ENCODE measurements at regions not wholly inside any gene's neighbourhood (a gene's known extent, or its start where the extent isn't known, plus 50 kb on each side); places are given as distances from the start of the nearest gene placed in this dataset.

DNA sequence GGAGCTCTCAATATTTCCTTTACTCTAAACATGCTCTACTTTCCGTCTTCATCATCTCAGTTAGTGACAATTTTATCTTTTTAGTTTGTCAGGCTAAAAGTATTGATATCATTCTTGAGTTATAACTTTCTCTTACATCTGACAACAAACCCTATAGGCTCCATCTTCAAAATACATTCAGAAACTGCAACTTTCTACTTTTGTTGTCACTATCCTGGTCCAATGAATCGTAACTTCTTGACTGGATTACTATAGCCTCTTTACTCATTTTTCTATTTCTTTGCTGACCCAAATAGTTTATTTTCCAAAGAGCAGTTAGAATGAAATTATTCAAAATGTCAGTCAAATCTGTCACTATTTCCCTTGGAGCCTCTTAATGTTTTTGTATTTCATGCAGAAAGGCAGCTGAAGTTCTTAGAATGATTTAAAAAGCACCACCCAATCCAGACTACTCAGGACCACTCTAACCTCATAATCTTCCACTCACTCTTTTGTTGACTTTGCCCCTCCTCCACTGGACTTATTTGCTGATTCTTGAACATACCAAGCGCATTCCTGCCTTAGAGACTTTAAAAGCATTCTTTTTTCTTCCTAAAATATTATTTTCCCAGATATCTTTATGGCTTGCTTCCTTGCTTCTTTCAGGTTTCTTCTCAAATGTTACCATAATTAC lies 119.9 kb upstream of the CBLB start:
- Histone ChIP-seq H3K4me3 (no peak overlapping the region), H3K27ac (no peak overlapping the region), H3K36me3 (no peaks in the 10 kb centered on the region), H3K27me3 (no peaks in the 10 kb centered on the region), H3K9me3 (no peaks in the 10 kb centered on the region), H3K4me1 (no peaks in the 10 kb centered on the region)
- TF ChIP-seq, protein P1, sequence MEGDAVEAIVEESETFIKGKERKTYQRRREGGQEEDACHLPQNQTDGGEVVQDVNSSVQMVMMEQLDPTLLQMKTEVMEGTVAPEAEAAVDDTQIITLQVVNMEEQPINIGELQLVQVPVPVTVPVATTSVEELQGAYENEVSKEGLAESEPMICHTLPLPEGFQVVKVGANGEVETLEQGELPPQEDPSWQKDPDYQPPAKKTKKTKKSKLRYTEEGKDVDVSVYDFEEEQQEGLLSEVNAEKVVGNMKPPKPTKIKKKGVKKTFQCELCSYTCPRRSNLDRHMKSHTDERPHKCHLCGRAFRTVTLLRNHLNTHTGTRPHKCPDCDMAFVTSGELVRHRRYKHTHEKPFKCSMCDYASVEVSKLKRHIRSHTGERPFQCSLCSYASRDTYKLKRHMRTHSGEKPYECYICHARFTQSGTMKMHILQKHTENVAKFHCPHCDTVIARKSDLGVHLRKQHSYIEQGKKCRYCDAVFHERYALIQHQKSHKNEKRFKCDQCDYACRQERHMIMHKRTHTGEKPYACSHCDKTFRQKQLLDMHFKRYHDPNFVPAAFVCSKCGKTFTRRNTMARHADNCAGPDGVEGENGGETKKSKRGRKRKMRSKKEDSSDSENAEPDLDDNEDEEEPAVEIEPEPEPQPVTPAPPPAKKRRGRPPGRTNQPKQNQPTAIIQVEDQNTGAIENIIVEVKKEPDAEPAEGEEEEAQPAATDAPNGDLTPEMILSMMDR (IDR thresholded peaks at IDR 0.05 in 4 of 5, conservative IDR thresholded peaks at IDR 0.05 in 1 of 5) = no peak
- no peak for TF ChIP-seq POLR2A (IDR thresholded peaks at IDR 0.05)
- ATAC-seq (no peak), DNase-seq (no peak)
- in situ Hi-C loops (cut with MboI; ENCODE audit: low sequenced_read_pairs in 4 of 4) (no loop called here), intact Hi-C loops (cut with DNase I; ENCODE audit: low total_unique reads) (no loop called here)

DNA sequence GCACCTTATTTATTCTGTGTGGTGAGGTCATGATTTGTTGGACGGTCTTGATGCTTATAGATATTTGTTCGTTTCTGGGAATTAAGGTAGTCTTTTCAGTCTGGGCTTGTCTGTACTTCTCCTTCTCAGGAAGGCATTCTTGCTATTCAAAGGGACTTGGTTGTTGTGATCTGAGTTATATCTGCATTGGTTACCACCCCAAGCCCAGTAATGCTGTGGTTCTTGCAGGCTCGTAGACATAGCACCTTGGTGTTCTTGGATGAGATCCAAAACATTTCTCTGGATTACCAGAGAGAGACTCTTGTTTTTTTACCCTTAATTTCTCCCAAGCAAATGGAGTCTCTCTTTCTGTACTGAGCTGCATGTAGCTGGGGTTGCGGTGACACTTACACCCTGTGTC lies 128.0 kb upstream of the CBLB start:
- Histone ChIP-seq H3K27ac (no peak overlapping the region), H3K9me3 (no peaks in the 10 kb centered on the region), H3K27me3 (no peaks in the 10 kb centered on the region), H3K4me1 (no peaks in the 10 kb centered on the region), H3K4me3 (no peak overlapping the region), H3K36me3 (no peaks in the 10 kb centered on the region)
- intact Hi-C loops (cut with DNase I; ENCODE audit: low total_unique reads) = no loop called here
- TF ChIP-seq, protein P1 (IDR thresholded peaks at IDR 0.05 in 4 of 5, conservative IDR thresholded peaks at IDR 0.05 in 1 of 5) = no peak
- no peak for TF ChIP-seq POLR2A (IDR thresholded peaks at IDR 0.05)
- ATAC-seq (no peak), DNase-seq (no peak)
- in situ Hi-C loops (cut with MboI; ENCODE audit: low sequenced_read_pairs in 4 of 4) = no loop called here

DNA sequence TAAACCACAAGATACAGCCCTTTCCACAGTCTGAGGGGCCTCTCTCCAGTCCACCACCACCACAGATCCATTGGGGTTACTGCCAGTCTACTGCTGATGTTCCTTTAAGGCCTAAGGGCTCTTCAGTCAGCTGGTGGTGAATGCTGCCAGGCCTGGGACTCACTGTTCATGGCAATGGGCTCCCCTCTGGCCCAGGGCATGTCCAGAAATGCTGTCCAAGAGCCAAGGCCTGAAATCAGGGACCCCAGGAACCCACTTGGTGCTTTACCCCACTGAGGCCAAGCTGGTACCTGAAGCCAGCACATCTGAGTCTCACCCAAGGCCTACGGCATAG lies 128.6 kb upstream of the CBLB start:
- Histone ChIP-seq H3K4me3 (no peak overlapping the region), H3K27ac (no peak overlapping the region), H3K4me1 (no peaks in the 10 kb centered on the region), H3K36me3 (no peaks in the 10 kb centered on the region), H3K27me3 (no peaks in the 10 kb centered on the region), H3K9me3 (no peaks in the 10 kb centered on the region)
- TF ChIP-seq POLR2A (IDR thresholded peaks at IDR 0.05) = no peak
- TF ChIP-seq, protein P1 (IDR thresholded peaks at IDR 0.05 in 4 of 5, conservative IDR thresholded peaks at IDR 0.05 in 1 of 5) = no peak
- no peak for ATAC-seq
- no peak for DNase-seq
- in situ Hi-C loops (cut with MboI; ENCODE audit: low sequenced_read_pairs in 4 of 4) = no loop called here
- intact Hi-C loops (cut with DNase I; ENCODE audit: low total_unique reads) = no loop called here

DNA sequence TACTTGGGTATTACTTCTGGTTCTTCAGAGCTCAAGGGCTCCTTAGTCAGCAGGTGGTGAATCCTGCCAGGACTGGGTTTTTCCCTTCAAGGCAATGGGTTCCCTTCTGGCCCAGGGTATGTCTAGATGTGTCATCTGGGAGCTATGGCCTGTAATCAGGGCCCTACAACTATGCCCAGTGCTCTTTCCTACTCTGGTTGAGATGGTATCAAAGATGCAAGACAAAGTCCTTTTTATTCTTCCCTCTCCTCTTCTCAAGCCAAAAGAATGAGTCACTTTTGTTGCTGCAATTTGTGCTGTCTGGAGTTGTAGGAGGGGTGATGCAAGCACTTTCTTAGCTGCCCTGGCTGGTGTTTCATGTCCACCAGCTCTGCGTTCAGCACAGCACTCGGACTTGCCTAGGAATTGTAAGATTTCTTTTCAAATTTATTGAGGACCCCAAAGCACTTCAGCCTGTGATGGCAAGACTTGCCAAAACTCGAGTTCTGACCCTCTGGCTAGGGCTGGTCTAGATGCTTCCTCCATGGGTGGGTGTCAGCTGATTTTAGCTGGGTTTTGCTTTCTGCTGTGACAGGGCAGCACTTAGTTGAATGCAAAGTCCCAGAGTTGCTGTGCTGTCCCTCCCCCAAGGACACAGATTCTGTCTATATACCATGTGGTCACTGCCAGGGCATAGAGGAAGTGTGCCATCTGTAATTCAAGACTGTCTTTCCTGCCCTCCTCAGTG lies 129.2 kb upstream of the CBLB start:
- H3K27me3 ChIP-seq = no peaks in the 10 kb centered on the region
- peak in 1 of 2 donors; percentile 73 for ATAC-seq
- no peak overlapping the region for H3K27ac ChIP-seq
- no peaks in the 10 kb centered on the region for H3K4me1 ChIP-seq
- no peaks in the 10 kb centered on the region for H3K9me3 ChIP-seq
- TF ChIP-seq POLR2A (IDR thresholded peaks at IDR 0.05) = no peak
- TF ChIP-seq, protein P1 (IDR thresholded peaks at IDR 0.05 in 4 of 5, conservative IDR thresholded peaks at IDR 0.05 in 1 of 5) = no peak
- peak in 1 of 2 donors; percentile 20 for DNase-seq
- intact Hi-C loops (cut with DNase I; ENCODE audit: low total_unique reads) (no loop called here), in situ Hi-C loops (cut with MboI; ENCODE audit: low sequenced_read_pairs in 4 of 4) (no loop called here)
- no peak overlapping the region for H3K4me3 ChIP-seq
- H3K36me3 ChIP-seq = no peaks in the 10 kb centered on the region
